Gastrocnemius medialis (tissue), 4 donors: ENCODE measurements at regions not wholly inside any gene's neighbourhood (a gene's known extent, or its start where the extent isn't known, plus 50 kb on each side); places are given as distances from the start of the nearest gene placed in this dataset.

Source experiments
- CTCF ChIP-seq, 5 experiments: fragments of 450-650 bp in 3 of 5; fragments of 200-600 bp in 2 of 5; sonication (generic) in 2 of 5; IDR thresholded peaks in 4 of 5; conservative IDR thresholded peaks in 1 of 5; 1 replicate in 4 of 5; 2 replicates in 1 of 5; pipeline ENCODE4 v1.5.1; 2016 to 2019; ENCODE audit warnings: antibody characterized with exemption in 5 of 5, mild to moderate bottlenecking in 3 of 5, moderate library complexity in 3 of 5
- POLR2A ChIP-seq, 2 donors: fragments of 450-650 bp; IDR thresholded peaks; one replicate each; pipeline ENCODE4 v1.6.1; 2017; ENCODE audit warnings: antibody characterized with exemption in 2 of 2, mild to moderate bottlenecking in 2 of 2, moderate library complexity in 2 of 2

- TF ChIP-seq CTCF (IDR thresholded peaks at IDR 0.05 in 4 of 5, conservative IDR thresholded peaks at IDR 0.05 in 1 of 5), result no peak
- TF ChIP-seq POLR2A (IDR thresholded peaks at IDR 0.05), result no peak
Measured at GRCh38 chr2:209260281-209260680, 163.6 kb upstream of the MAP2 start.
